SK-N-SH (cell line): ENCODE measurements at regions not wholly inside any gene's neighbourhood (a gene's known extent, or its start where the extent isn't known, plus 50 kb on each side); places are given as distances from the start of the nearest gene placed in this dataset.

Experiments
- CTCF ChIA-PET: fragments of 300-600, 350-600 bp; formaldehyde crosslinking; extraction: SDS; loops from one replicate; lab custom pipeline; 2021; lab: Yijun Ruan, JAX
- POLR2A ChIA-PET: fragments of 350-600 bp; sonication (Branson Sonifier 250); formaldehyde crosslinking; extraction: SDS; loops from one replicate; lab custom pipeline; 2020; ENCODE audit warnings: antibody characterized with exemption, inconsistent platforms; lab: Yijun Ruan, JAX
- DNase-seq: peaks from one replicate; pipeline ENCODE4 v3.0.0; 2012
- H2AFZ ChIP-seq: fragments of 200-600 bp; sonication (generic); 2 replicates; pipeline ENCODE4 v1.8.1; 2016; ENCODE audit warnings: antibody characterized with exemption, mild to moderate bottlenecking, low read depth
- H3F3A ChIP-seq: fragments of 200-600 bp; sonication (generic); replicated peaks from 2 replicates; pipeline ENCODE3; 2016; ENCODE audit warnings: antibody characterized with exemption, mild to moderate bottlenecking; ENCODE audit not compliant: insufficient read depth
- H3K27ac ChIP-seq, 2 experiments: fragments of 200-500 bp in 1 of 2; fragments of 200-600 bp in 1 of 2; sonication (Bioruptor generic) in 1 of 2; sonication (generic), shearing (Covaris generic) in 1 of 2; 2 replicates each; pipeline versions ENCODE4 v1.5.1 to v1.6.1; 2014 to 2016; ENCODE audit warnings: low read depth in 2 of 2, inconsistent platforms in 1 of 2, low read length in 1 of 2, mild to moderate bottlenecking in 1 of 2, mixed read lengths in 1 of 2
- H3K27me3 ChIP-seq: fragments of 200-600 bp; sonication (generic), shearing (Covaris generic); 2 replicates; pipeline ENCODE4 v1.6.1; 2016; ENCODE audit warnings: mixed run types; ENCODE audit not compliant: insufficient read depth
- H3K36me3 ChIP-seq, 2 experiments: fragments of 200-500 bp in 1 of 2; fragments of 200-600 bp in 1 of 2; sonication (Bioruptor generic) in 1 of 2; sonication (generic) in 1 of 2; replicated peaks in 1 of 2; 2 replicates each; pipeline versions ENCODE3 to v1.5.1; 2014 to 2016; ENCODE audit warnings: low read length in 1 of 2, mild to moderate bottlenecking in 1 of 2; ENCODE audit not compliant: insufficient read depth in 2 of 2, control insufficient read depth in 1 of 2
- H3K4me1 ChIP-seq, 2 experiments: fragments of 200-500 bp in 1 of 2; fragments of 200-600 bp in 1 of 2; sonication (Bioruptor generic) in 1 of 2; sonication (generic), shearing (Covaris generic) in 1 of 2; 2 replicates each; pipeline versions ENCODE4 v1.5.1 to v1.6.1; 2014 to 2016; ENCODE audit warnings: low read depth in 1 of 2, low read length in 1 of 2, mixed run types in 1 of 2; ENCODE audit not compliant: insufficient read depth in 2 of 2, control insufficient read depth in 1 of 2
- H3K4me2 ChIP-seq: fragments of 200-600 bp; sonication (generic), shearing (Covaris generic); 2 replicates; pipeline ENCODE4 v1.6.1; 2017; ENCODE audit warnings: mixed run types
- H3K4me3 ChIP-seq, 2 experiments: fragments of 200-500 bp in 1 of 2; fragments of 200-600 bp in 1 of 2; sonication (Bioruptor generic) in 1 of 2; sonication (generic), shearing (Covaris generic) in 1 of 2; 2 replicates each; pipeline versions ENCODE4 v1.5.1 to v1.8.1; 2014 to 2016; ENCODE audit warnings: low read depth in 2 of 2, inconsistent platforms in 1 of 2, low read length in 1 of 2, mild to moderate bottlenecking in 1 of 2, mixed read lengths in 1 of 2, moderate library complexity in 1 of 2
- H3K79me2 ChIP-seq: fragments of 200-600 bp; sonication (generic); 2 replicates; pipeline ENCODE4 v1.8.1; 2017; ENCODE audit warnings: mild to moderate bottlenecking; ENCODE audit not compliant: insufficient read depth
- H3K9ac ChIP-seq: fragments of 200-600 bp; sonication (generic); 2 replicates; pipeline ENCODE4 v1.6.1; 2017; ENCODE audit warnings: mixed run types
- H3K9me2 ChIP-seq: fragments of 200-600 bp; sonication (generic); 2 replicates; pipeline ENCODE4 v1.6.1; 2017; ENCODE audit warnings: mixed run types
- H3K9me3 ChIP-seq: fragments of 200-600 bp; sonication (generic); 2 replicates; pipeline ENCODE4 v1.6.1; 2017; ENCODE audit warnings: mixed run types, mild to moderate bottlenecking, moderate library complexity
- H4K20me1 ChIP-seq: fragments of 200-600 bp; sonication (generic); 2 replicates; pipeline ENCODE4 v1.6.1; 2017; ENCODE audit warnings: mild to moderate bottlenecking, mixed run types; ENCODE audit not compliant: insufficient read depth
- CHD2 ChIP-seq: fragments of 150-350 bp; IDR thresholded peaks from 2 replicates; pipeline ENCODE4 v1.6.1; 2018; ENCODE audit warnings: low read length; ENCODE audit not compliant: partially characterized antibody
- CTCF ChIP-seq: fragments of 200-600 bp; sonication (generic); IDR thresholded peaks from 2 replicates; pipeline ENCODE4 v1.6.1; 2017; ENCODE audit warnings: antibody characterized with exemption, mild to moderate bottlenecking, moderate library complexity
- EP300 ChIP-seq, 2 experiments: IDR thresholded peaks; 2 replicates each; pipeline versions ENCODE4 v1.4.0 to v1.6.1; 2012; ENCODE audit warnings: borderline replicate concordance in 1 of 2, low read depth in 1 of 2, low read length in 1 of 2
- EZH2phosphoT487 ChIP-seq: fragments of 200-600 bp; sonication (generic); IDR thresholded peaks from 2 replicates; pipeline ENCODE4 v1.6.1; 2017; ENCODE audit warnings: low read depth, mixed run types, mild to moderate bottlenecking, antibody characterized with exemption, moderate library complexity, borderline replicate concordance
- FOSL2 ChIP-seq: IDR thresholded peaks from 2 replicates; pipeline ENCODE4 v1.4.0; 2012; ENCODE audit warnings: low read depth, mild to moderate bottlenecking, moderate library complexity, borderline replicate concordance
- GABPA ChIP-seq: IDR thresholded peaks from 2 replicates; pipeline ENCODE4 v1.4.0; 2012; ENCODE audit warnings: low read depth, mild to moderate bottlenecking
- IRF3 ChIP-seq: fragments of 150-350 bp; IDR thresholded peaks from 2 replicates; pipeline ENCODE4 v1.6.1; 2016; ENCODE audit warnings: mild to moderate bottlenecking, low read depth, low read length
- JUND ChIP-seq: IDR thresholded peaks from 2 replicates; pipeline ENCODE4 v1.4.0; 2012
- MAX ChIP-seq: IDR thresholded peaks from 2 replicates; pipeline ENCODE4 v1.4.0; 2012; ENCODE audit warnings: low read depth
- MEF2A ChIP-seq: IDR thresholded peaks from 2 replicates; pipeline ENCODE4 v1.4.0; 2012; ENCODE audit warnings: low read depth, borderline replicate concordance
- NFIC ChIP-seq: IDR thresholded peaks from 2 replicates; pipeline ENCODE4 v1.4.0; 2012; ENCODE audit warnings: borderline replicate concordance
- RAD21 ChIP-seq: IDR thresholded peaks from 2 replicates; pipeline ENCODE4 v1.6.1; 2012; ENCODE audit warnings: mild to moderate bottlenecking, low read length
- RCOR1 ChIP-seq: fragments of 150-350 bp; IDR thresholded peaks from 2 replicates; pipeline ENCODE4 v1.6.1; 2017; ENCODE audit warnings: antibody characterized with exemption, low read length
- TAF1 ChIP-seq: IDR thresholded peaks from 2 replicates; pipeline ENCODE4 v1.6.1; 2012; ENCODE audit warnings: low read depth, mild to moderate bottlenecking, low read length, moderate library complexity, borderline replicate concordance
- YY1 ChIP-seq: IDR thresholded peaks from 2 replicates; pipeline ENCODE4 v1.4.0; 2012; ENCODE audit warnings: low read depth, mild to moderate bottlenecking
- WGBS: methylation state at CpG from one replicate; pipeline ENCODE4 v1.1.6; 2017; ENCODE audit warnings: low lambda C conversion rate; 5-methylcytosine and 5-hydroxymethylcytosine counted together
- TF ChIP-seq, protein P1 (sequence below): IDR thresholded peaks from 2 replicates; pipeline ENCODE4 v1.6.1; 2012; ENCODE audit warnings: mild to moderate bottlenecking, low read depth, low read length, moderate library complexity
- TF ChIP-seq, protein P2 (sequence below): fragments of 150-350 bp; IDR thresholded peaks from 2 replicates; pipeline ENCODE4 v1.6.1; 2017; ENCODE audit warnings: antibody characterized with exemption, low read length, low read depth, borderline replicate concordance
- TF ChIP-seq, protein P3 (sequence below): IDR thresholded peaks from 2 replicates; pipeline ENCODE4 v1.4.0; 2012; ENCODE audit warnings: low read depth, borderline replicate concordance

DNA sequence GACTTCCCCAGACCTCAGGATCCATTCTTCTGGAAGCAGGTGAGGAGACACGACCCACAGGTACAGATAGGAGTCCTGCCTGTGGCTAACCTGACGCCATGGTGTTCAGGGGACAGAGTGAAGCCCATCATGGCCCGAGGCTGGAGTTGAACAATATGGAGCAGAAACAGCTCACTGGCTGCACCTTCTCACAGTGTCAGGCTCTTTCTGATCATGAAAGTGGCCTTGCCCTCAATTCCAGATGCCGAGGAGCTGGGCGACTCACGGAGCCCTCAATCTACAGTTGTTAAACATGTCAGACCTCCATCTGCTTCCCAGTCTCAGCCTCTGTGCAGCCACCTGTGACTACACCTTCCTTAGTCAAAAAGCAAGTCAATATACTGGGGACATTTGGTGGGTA lies 110.8 kb upstream of the SMAD3 start:
- CTCF ChIA-PET = interaction anchor here (0.6 to 4.0 kb wide), 6 partner anchors 8 to 881 kb away, joined by 3 to 22 read pairs (median 3); no protein-coding TSS in a partner anchor
- Histone ChIP-seq H2AFZ (no peak overlapping the region), H3F3A (no peaks in the 10 kb centered on the region), H3K4me2 (no peak overlapping the region), H3K27me3 (no peaks in the 10 kb centered on the region), H3K4me3 (no peak overlapping the region), H3K79me2 (no peaks in the 10 kb centered on the region), H3K27ac (no peak overlapping the region), H4K20me1 (no peaks in the 10 kb centered on the region), H3K9ac (no peak overlapping the region), H3K9me3 (no peaks in the 10 kb centered on the region), H3K9me2 (no peaks in the 10 kb centered on the region), H3K4me1 (no peaks in the 10 kb centered on the region), H3K36me3 (no peaks in the 10 kb centered on the region)
- DNase-seq = no peak
- TF ChIP-seq JUND (no peak), FOSL2 (no peak), EZH2phosphoT487 (no peak), RAD21 (no peak), YY1 (no peak)
- TF ChIP-seq, protein P1, sequence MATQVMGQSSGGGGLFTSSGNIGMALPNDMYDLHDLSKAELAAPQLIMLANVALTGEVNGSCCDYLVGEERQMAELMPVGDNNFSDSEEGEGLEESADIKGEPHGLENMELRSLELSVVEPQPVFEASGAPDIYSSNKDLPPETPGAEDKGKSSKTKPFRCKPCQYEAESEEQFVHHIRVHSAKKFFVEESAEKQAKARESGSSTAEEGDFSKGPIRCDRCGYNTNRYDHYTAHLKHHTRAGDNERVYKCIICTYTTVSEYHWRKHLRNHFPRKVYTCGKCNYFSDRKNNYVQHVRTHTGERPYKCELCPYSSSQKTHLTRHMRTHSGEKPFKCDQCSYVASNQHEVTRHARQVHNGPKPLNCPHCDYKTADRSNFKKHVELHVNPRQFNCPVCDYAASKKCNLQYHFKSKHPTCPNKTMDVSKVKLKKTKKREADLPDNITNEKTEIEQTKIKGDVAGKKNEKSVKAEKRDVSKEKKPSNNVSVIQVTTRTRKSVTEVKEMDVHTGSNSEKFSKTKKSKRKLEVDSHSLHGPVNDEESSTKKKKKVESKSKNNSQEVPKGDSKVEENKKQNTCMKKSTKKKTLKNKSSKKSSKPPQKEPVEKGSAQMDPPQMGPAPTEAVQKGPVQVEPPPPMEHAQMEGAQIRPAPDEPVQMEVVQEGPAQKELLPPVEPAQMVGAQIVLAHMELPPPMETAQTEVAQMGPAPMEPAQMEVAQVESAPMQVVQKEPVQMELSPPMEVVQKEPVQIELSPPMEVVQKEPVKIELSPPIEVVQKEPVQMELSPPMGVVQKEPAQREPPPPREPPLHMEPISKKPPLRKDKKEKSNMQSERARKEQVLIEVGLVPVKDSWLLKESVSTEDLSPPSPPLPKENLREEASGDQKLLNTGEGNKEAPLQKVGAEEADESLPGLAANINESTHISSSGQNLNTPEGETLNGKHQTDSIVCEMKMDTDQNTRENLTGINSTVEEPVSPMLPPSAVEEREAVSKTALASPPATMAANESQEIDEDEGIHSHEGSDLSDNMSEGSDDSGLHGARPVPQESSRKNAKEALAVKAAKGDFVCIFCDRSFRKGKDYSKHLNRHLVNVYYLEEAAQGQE = no peak
- TF ChIP-seq, protein P2, sequence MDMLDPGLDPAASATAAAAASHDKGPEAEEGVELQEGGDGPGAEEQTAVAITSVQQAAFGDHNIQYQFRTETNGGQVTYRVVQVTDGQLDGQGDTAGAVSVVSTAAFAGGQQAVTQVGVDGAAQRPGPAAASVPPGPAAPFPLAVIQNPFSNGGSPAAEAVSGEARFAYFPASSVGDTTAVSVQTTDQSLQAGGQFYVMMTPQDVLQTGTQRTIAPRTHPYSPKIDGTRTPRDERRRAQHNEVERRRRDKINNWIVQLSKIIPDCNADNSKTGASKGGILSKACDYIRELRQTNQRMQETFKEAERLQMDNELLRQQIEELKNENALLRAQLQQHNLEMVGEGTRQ = no peak
- 83% methylated on average over 6 of the region's 6 CpGs for WGBS
- POLR2A ChIA-PET = no interaction called here

DNA sequence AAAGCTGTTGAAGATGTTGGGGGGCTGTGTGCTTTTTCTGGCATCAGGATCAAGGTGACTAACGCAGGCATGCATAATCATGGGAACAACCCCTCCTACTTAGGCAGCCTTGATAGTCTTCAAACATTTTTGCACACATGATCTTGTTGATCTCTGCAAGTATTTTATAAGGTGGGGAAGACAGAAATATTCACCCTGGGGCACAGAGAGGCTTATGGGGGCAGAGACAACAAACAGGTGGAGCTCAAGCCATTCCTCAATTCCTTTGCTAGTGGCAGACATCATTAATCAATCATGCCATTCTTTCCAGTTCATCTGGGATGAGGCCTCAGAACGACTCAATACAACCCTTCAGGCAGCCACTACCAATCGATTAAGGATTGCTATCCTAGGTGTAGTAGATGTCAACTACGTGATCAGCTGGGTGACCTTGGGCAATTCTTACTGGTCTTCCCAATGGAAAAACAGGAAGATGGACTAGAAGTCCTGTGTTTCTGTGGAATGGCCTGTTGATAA lies 110.3 kb upstream of the SMAD3 start:
- H3K27ac ChIP-seq = no peak overlapping the region
- DNase-seq = no peak
- no peak overlapping the region for H3K9ac ChIP-seq
- H4K20me1 ChIP-seq = no peaks in the 10 kb centered on the region
- no peaks in the 10 kb centered on the region for H3F3A ChIP-seq
- no peaks in the 10 kb centered on the region for H3K79me2 ChIP-seq
- 69% methylated on average over 4 of the region's 4 CpGs for WGBS
- H3K36me3 ChIP-seq = no peaks in the 10 kb centered on the region
- no peak overlapping the region for H2AFZ ChIP-seq
- H3K4me3 ChIP-seq = no peak overlapping the region
- CTCF ChIA-PET = interaction anchor here (0.6 to 4.0 kb wide), 5 partner anchors 9 to 479 kb away, joined by 3 to 22 read pairs (median 3); no protein-coding TSS in a partner anchor
- POLR2A ChIA-PET = no interaction called here
- no peaks in the 10 kb centered on the region for H3K9me3 ChIP-seq
- no peak overlapping the region for H3K4me2 ChIP-seq
- H3K4me1 ChIP-seq = no peaks in the 10 kb centered on the region
- H3K27me3 ChIP-seq = no peaks in the 10 kb centered on the region
- H3K9me2 ChIP-seq = no peaks in the 10 kb centered on the region
- TF ChIP-seq, protein P3, sequence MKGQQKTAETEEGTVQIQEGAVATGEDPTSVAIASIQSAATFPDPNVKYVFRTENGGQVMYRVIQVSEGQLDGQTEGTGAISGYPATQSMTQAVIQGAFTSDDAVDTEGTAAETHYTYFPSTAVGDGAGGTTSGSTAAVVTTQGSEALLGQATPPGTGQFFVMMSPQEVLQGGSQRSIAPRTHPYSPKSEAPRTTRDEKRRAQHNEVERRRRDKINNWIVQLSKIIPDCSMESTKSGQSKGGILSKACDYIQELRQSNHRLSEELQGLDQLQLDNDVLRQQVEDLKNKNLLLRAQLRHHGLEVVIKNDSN = no peak
- TF ChIP-seq EP300 (IDR thresholded peaks at IDR 0.05; ENCODE audit: borderline replicate concordance in 1 of 2, low read depth in 1 of 2, low read length in 1 of 2) = no peak
- no peak for TF ChIP-seq NFIC
- no peak for TF ChIP-seq TAF1
- TF ChIP-seq GABPA = no peak
- no peak for TF ChIP-seq YY1
- TF ChIP-seq RCOR1 = no peak
- TF ChIP-seq MEF2A = no peak
- no peak for TF ChIP-seq EZH2phosphoT487
- TF ChIP-seq MAX = no peak
- TF ChIP-seq RAD21 = no peak
- no peak for TF ChIP-seq CHD2
- TF ChIP-seq IRF3 = no peak
- no peak for TF ChIP-seq CTCF
